HFFc6 (cell line): ENCODE measurements at regions not wholly inside any gene's neighbourhood (a gene's known extent, or its start where the extent isn't known, plus 50 kb on each side); places are given as distances from the start of the nearest gene placed in this dataset.

Source experiments
- DNase-seq: peaks from one replicate; pipeline ENCODE4 v3.0.0-alpha.2; 2018
- H3K27ac Mint-ChIP-seq: 2 replicates; pipeline ENCODE4 v1.8.0; 2020; ENCODE audit warnings: mild to moderate bottlenecking, mixed read lengths
- H3K27me3 Mint-ChIP-seq: 2 replicates; pipeline ENCODE4 v1.8.0; 2021; ENCODE audit warnings: mild to moderate bottlenecking, moderate library complexity, mixed read lengths; ENCODE audit not compliant: insufficient read depth
- H3K36me3 Mint-ChIP-seq: 2 replicates; pipeline ENCODE4 v1.8.0; 2021; ENCODE audit warnings: low read depth, mixed read lengths
- H3K4me1 Mint-ChIP-seq: 2 replicates; pipeline ENCODE4 v1.8.0; 2020; ENCODE audit warnings: low read depth, mixed read lengths
- H3K4me3 Mint-ChIP-seq: 2 replicates; pipeline ENCODE4 v1.8.0; 2020; ENCODE audit warnings: mild to moderate bottlenecking, moderate library complexity, mixed read lengths
- H3K9me3 Mint-ChIP-seq: 2 replicates; pipeline ENCODE4 v1.8.0; 2020; ENCODE audit warnings: mild to moderate bottlenecking, mixed read lengths
- CTCF ChIP-seq: fragments of 200-600 bp; sonication (generic); IDR thresholded peaks from 2 replicates; pipeline ENCODE4 v1.5.0; 2021; ENCODE audit warnings: antibody characterized with exemption, mild to moderate bottlenecking

- no peaks in the 10 kb centered on the region; the same call in 1 of the 2 replicates for H3K9me3 Mint-ChIP-seq
- no peaks in the 10 kb centered on the region for H3K36me3 Mint-ChIP-seq
- DNase-seq, result no peak
- H3K27ac Mint-ChIP-seq, result no peak overlapping the region
- no peak overlapping the region for H3K4me3 Mint-ChIP-seq
- H3K27me3 Mint-ChIP-seq, result peaks cover 10% of the 10 kb centered on the region; the same call in 1 of the 2 replicates
- no peak for TF ChIP-seq CTCF
- peaks cover 10% of the 10 kb centered on the region for H3K4me1 Mint-ChIP-seq
Measured at GRCh38 chr10:118237930-118238329, 104.2 kb downstream of the FAM204A start.

- Mint-ChIP-seq H3K36me3 (no peaks in the 10 kb centered on the region), H3K4me1 (peaks cover 10% of the 10 kb centered on the region), H3K4me3 (no peak overlapping the region), H3K27me3 (peaks cover 11% of the 10 kb centered on the region; the same call in 1 of the 2 replicates), H3K9me3 (no peaks in the 10 kb centered on the region; the same call in 1 of the 2 replicates), H3K27ac (no peak overlapping the region)
- DNase-seq, result no peak
- TF ChIP-seq CTCF, result no peak
Measured at GRCh38 chr10:118234683-118235082, 107.4 kb downstream of the FAM204A start.

GRCh38 chr10:118220346-118220850 lies 121.7 kb downstream of the FAM204A start:
- no peaks in the 10 kb centered on the region for H3K27me3 Mint-ChIP-seq
- no peak for TF ChIP-seq CTCF
- peaks cover 14% of the 10 kb centered on the region for H3K9me3 Mint-ChIP-seq
- H3K4me1 Mint-ChIP-seq, result no peaks in the 10 kb centered on the region
- DNase-seq, result no peak
- H3K4me3 Mint-ChIP-seq, result no peak overlapping the region
- no peak overlapping the region for H3K27ac Mint-ChIP-seq
- no peaks in the 10 kb centered on the region for H3K36me3 Mint-ChIP-seq

- Mint-ChIP-seq H3K27ac (no peak overlapping the region), H3K36me3 (no peaks in the 10 kb centered on the region), H3K4me3 (no peak overlapping the region), H3K4me1 (no peaks in the 10 kb centered on the region), H3K27me3 (no peaks in the 10 kb centered on the region), H3K9me3 (peaks cover 19% of the 10 kb centered on the region)
- no peak for DNase-seq
- no peak for TF ChIP-seq CTCF
Measured at GRCh38 chr10:118218562-118218961, 123.6 kb downstream of the FAM204A start.

GRCh38 chr10:118216571-118217170 lies 125.5 kb downstream of the FAM204A start:
- Mint-ChIP-seq H3K4me1 (no peaks in the 10 kb centered on the region), H3K9me3 (peaks cover 15% of the 10 kb centered on the region), H3K27ac (no peak overlapping the region), H3K27me3 (no peaks in the 10 kb centered on the region), H3K4me3 (no peak overlapping the region), H3K36me3 (no peaks in the 10 kb centered on the region)
- no peak for TF ChIP-seq CTCF
- DNase-seq, result no peak
